Endothelial cell (in vitro differentiated cells): ENCODE measurements at regions not wholly inside any gene's neighbourhood (a gene's known extent, or its start where the extent isn't known, plus 50 kb on each side); places are given as distances from the start of the nearest gene placed in this dataset.

Experiments used
- DNase-seq: peaks from one replicate; pipeline ENCODE4 v3.0.0; 2021; ENCODE audit warnings: low spot score
- H3K27ac Mint-ChIP-seq: one replicate; pipeline ENCODE4 v1.8.0; 2021; ENCODE audit warnings: mixed read lengths, inconsistent platforms; ENCODE audit not compliant: unreplicated experiment
- H3K27me3 Mint-ChIP-seq: one replicate; pipeline ENCODE4 v1.8.0; 2021; ENCODE audit warnings: mild to moderate bottlenecking, moderate library complexity, mixed read lengths, inconsistent platforms; ENCODE audit not compliant: unreplicated experiment
- H3K36me3 Mint-ChIP-seq: one replicate; pipeline ENCODE4 v1.8.0; 2021; ENCODE audit warnings: mild to moderate bottlenecking, low read depth, mixed read lengths, inconsistent platforms; ENCODE audit not compliant: unreplicated experiment
- H3K4me1 Mint-ChIP-seq: one replicate; pipeline ENCODE4 v1.8.0; 2021; ENCODE audit warnings: mild to moderate bottlenecking, mixed read lengths, inconsistent platforms; ENCODE audit not compliant: unreplicated experiment
- H3K4me3 Mint-ChIP-seq: one replicate; pipeline ENCODE4 v1.8.0; 2021; ENCODE audit warnings: mild to moderate bottlenecking, mixed read lengths, inconsistent platforms; ENCODE audit not compliant: unreplicated experiment
- H3K9me3 Mint-ChIP-seq: one replicate; pipeline ENCODE4 v1.8.0; 2021; ENCODE audit warnings: mixed read lengths, inconsistent platforms; ENCODE audit not compliant: unreplicated experiment
- TF ChIP-seq, protein P1 (sequence below): fragments of 200-600 bp; sonication (generic); IDR thresholded peaks from one replicate; pipeline ENCODE4 v1.5.0; 2021; ENCODE audit warnings: antibody characterized with exemption; ENCODE audit not compliant: unreplicated experiment

DNA sequence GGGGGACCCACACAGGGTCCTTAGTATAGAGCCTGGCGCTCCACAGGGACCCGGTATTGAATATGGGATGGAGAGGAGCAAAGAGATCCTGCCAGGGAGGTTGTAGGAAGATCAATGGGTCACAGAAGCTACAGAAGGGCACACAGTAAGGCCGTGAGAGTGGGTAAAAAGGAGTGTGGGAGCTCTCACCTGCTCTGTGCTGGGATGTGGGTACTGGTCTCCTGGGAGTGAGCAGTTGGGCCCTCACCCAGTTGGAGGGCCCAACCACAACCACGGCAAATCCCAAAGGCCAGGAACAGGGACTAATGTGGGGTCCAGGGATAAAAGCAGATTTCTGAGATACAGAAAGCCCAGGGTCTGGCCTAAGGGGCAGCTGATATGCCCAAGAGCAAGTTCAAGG lies 59.9 kb upstream of the SMOX start:
- H3K36me3 Mint-ChIP-seq = no peaks in the 10 kb centered on the region
- H3K4me1 Mint-ChIP-seq = no peaks in the 10 kb centered on the region

DNA sequence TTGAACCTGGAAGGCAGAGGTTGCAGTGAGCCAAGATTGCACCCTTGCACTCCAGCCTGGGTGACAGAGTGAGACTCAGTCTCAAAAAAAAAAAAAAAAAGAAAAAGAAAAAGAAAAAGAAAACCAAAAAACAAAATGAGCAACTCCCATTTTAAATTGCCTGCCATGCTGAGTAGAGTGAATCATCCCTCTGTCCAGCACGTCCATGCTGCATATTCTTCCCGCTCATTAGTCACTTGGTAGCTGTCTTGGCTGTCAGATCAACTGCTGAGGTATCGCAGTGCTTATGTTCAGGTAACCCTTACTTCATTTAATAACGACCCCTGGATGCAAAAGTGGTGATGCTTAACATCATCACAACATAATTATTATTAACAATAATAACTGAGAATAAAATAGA lies 60.7 kb upstream of the SMOX start:
- no peaks in the 10 kb centered on the region for H3K36me3 Mint-ChIP-seq
- no peak overlapping the region for H3K4me3 Mint-ChIP-seq
- DNase-seq = no peak
- peaks cover 2% of the 10 kb centered on the region for H3K27me3 Mint-ChIP-seq
- H3K9me3 Mint-ChIP-seq = no peaks in the 10 kb centered on the region
- TF ChIP-seq, protein P1, sequence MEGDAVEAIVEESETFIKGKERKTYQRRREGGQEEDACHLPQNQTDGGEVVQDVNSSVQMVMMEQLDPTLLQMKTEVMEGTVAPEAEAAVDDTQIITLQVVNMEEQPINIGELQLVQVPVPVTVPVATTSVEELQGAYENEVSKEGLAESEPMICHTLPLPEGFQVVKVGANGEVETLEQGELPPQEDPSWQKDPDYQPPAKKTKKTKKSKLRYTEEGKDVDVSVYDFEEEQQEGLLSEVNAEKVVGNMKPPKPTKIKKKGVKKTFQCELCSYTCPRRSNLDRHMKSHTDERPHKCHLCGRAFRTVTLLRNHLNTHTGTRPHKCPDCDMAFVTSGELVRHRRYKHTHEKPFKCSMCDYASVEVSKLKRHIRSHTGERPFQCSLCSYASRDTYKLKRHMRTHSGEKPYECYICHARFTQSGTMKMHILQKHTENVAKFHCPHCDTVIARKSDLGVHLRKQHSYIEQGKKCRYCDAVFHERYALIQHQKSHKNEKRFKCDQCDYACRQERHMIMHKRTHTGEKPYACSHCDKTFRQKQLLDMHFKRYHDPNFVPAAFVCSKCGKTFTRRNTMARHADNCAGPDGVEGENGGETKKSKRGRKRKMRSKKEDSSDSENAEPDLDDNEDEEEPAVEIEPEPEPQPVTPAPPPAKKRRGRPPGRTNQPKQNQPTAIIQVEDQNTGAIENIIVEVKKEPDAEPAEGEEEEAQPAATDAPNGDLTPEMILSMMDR = no peak
- no peaks in the 10 kb centered on the region for H3K4me1 Mint-ChIP-seq
- H3K27ac Mint-ChIP-seq = no peak overlapping the region

More for the DNA sequence above, 59.9 kb upstream of the SMOX start:
- H3K27ac Mint-ChIP-seq = no peak overlapping the region
- no peaks in the 10 kb centered on the region for H3K9me3 Mint-ChIP-seq
- no peak overlapping the region for H3K4me3 Mint-ChIP-seq
- H3K27me3 Mint-ChIP-seq = peaks cover 2% of the 10 kb centered on the region
- no peak for DNase-seq
- TF ChIP-seq, protein P1 = no peak

DNA sequence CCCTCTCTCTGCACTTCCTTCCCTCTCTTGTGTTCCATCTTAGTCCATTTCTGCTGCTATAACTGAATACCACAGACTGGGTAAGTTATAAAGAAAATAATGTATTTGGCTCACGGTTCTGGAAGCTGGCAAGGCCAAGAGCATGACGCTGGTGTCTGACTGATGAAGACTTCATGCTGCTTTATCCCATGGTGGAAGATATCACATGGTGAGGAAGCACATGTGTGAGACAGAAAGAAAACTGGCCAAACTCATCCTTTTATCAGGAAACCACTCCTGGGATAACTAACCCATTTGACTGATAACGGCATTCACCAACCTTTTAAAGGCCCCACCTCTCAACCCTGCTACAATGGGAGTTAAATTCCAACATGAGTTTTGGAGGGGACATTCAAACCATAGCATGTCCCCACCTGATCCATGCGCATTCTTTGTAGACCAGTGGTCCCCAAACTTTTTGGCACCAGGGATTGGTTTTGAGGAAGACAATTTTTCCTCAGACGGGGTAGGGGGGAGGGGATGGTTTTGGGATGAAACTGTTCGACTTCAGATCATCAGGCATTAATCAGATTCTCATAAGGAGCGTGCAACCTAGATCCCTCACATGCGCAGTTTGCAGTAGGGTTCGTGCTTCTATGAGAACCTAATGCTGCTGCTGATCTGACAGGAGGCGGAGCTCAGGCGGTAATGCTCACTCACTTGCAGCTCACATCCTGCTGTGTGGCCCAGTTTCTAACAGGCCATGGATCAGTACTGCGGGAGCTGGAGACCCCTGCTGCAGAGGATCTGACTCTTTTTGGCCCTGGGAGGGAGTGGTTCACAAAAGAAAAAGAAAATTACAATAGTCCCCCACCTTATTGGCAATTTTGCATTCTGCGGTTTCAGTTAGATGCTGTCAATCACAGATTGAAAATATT lies 61.6 kb upstream of the SMOX start:
- TF ChIP-seq, protein P1 = no peak
- Mint-ChIP-seq H3K36me3 (no peaks in the 10 kb centered on the region), H3K4me1 (peaks cover 4% of the 10 kb centered on the region), H3K9me3 (no peaks in the 10 kb centered on the region), H3K4me3 (no peak overlapping the region), H3K27ac (no peak overlapping the region), H3K27me3 (peaks cover 2% of the 10 kb centered on the region)
- no peak for DNase-seq

DNA sequence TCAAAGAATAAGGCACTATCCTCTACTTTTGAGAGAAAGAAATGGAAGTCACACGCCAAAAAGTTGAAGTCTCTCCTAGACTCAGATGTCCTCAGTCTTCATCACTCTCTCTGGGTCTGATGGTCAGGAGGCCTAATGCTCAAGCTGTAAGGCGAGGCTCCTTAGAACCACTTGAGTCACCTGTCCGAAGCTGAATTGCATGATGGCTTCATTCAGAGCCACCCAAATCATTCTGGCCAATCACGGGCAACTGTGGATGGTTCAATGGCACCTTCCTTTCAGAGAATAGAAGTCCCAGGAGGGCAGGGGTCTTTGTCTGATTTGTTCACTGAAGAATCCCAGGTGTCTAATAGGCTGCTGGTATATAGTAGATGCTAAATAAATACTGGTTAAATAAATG lies 63.9 kb upstream of the SMOX start:
- Mint-ChIP-seq H3K36me3 (no peaks in the 10 kb centered on the region), H3K27ac (no peak overlapping the region), H3K4me3 (no peak overlapping the region), H3K27me3 (peaks cover 2% of the 10 kb centered on the region), H3K9me3 (no peaks in the 10 kb centered on the region), H3K4me1 (peaks cover 4% of the 10 kb centered on the region)
- no peak for DNase-seq
- TF ChIP-seq, protein P1 = no peak

DNA sequence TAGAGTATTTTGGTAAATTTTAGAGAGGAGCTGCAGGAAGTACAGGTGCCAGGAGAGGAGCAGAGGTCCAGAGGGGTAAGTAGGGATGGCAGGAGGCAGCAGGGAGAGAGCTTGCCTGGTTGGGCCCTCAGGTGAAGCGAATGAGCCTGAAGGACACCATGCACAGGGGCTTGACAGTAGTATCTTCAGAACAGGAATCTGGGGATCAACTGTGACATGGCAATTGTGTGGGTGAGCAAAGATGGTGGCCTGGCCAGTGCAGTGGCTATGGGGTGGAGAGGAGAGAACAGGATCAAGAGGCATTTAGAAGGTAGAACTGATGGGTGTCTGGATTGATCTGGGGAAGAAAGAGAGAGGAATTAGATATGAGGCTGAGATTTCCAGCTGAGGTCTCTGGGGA lies 64.5 kb upstream of the SMOX start:
- no peak overlapping the region for H3K4me3 Mint-ChIP-seq

More for the DNA sequence above, 64.5 kb upstream of the SMOX start:
- Mint-ChIP-seq H3K27ac (no peak overlapping the region), H3K36me3 (no peaks in the 10 kb centered on the region), H3K27me3 (peaks cover 2% of the 10 kb centered on the region), H3K9me3 (no peaks in the 10 kb centered on the region), H3K4me1 (peaks cover 4% of the 10 kb centered on the region)
- DNase-seq = no peak
- TF ChIP-seq, protein P1 = no peak
